Gastroesophageal sphincter (tissue), 3 donors: ENCODE measurements at regions not wholly inside any gene's neighbourhood (a gene's known extent, or its start where the extent isn't known, plus 50 kb on each side); places are given as distances from the start of the nearest gene placed in this dataset.

ENCODE experiments used
- EP300 ChIP-seq: sonication (generic); formaldehyde crosslinking; IDR thresholded peaks from one replicate; pipeline ENCODE4 v1.6.1; 2017; ENCODE audit warnings: antibody characterized with exemption, mild to moderate bottlenecking
- POLR2A ChIP-seq, 2 donors: fragments of 450-650 bp; IDR thresholded peaks; one replicate each; pipeline ENCODE4 v1.6.1; 2017; ENCODE audit warnings: antibody characterized with exemption in 2 of 2, mild to moderate bottlenecking in 2 of 2, moderate library complexity in 1 of 2
- POLR2AphosphoS5 ChIP-seq: sonication (generic); formaldehyde crosslinking; IDR thresholded peaks from one replicate; pipeline ENCODE4 v1.6.1; 2017; ENCODE audit warnings: antibody characterized with exemption
- TF ChIP-seq, protein P1 (sequence below), 4 experiments: fragments of 200-600 bp in 2 of 4; fragments of 450-650 bp in 2 of 4; sonication (generic) in 1 of 4; IDR thresholded peaks; one replicate each; pipeline ENCODE4 v1.5.1; 2017 to 2019; ENCODE audit warnings: antibody characterized with exemption in 4 of 4, mild to moderate bottlenecking in 2 of 4, moderate library complexity in 2 of 4

DNA sequence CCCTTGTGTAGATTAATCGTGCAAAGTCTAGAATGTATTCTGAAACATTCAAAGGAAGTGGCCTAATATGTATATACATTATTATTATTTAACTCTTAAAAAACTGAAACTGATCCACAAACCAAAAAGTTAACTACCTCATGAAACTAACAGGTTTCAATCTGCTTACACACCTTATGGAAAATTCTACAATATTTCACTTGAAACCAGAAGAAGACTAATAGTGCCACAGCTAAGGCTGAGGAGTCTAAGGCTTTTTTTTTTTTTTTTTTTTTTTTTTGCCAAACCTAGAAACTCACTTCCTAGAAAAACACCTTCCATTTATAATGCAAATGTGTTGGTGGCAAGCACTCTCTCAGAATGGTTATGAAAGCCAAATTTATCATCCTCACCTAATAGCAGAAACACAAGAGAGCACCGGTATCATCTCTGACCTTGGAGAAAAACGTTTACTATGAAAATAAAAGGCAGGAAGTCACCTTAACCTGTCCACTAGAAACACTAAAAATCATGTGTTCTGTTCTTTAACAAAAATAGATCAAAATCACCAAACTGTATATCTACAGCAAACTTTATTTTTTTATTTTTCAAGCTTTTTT is 586.1 kb downstream of the FRK start:
- TF ChIP-seq, protein P1, sequence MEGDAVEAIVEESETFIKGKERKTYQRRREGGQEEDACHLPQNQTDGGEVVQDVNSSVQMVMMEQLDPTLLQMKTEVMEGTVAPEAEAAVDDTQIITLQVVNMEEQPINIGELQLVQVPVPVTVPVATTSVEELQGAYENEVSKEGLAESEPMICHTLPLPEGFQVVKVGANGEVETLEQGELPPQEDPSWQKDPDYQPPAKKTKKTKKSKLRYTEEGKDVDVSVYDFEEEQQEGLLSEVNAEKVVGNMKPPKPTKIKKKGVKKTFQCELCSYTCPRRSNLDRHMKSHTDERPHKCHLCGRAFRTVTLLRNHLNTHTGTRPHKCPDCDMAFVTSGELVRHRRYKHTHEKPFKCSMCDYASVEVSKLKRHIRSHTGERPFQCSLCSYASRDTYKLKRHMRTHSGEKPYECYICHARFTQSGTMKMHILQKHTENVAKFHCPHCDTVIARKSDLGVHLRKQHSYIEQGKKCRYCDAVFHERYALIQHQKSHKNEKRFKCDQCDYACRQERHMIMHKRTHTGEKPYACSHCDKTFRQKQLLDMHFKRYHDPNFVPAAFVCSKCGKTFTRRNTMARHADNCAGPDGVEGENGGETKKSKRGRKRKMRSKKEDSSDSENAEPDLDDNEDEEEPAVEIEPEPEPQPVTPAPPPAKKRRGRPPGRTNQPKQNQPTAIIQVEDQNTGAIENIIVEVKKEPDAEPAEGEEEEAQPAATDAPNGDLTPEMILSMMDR (IDR thresholded peaks at IDR 0.05) = no peak
- TF ChIP-seq POLR2A (IDR thresholded peaks at IDR 0.05) = no peak
- TF ChIP-seq POLR2AphosphoS5 = no peak
- TF ChIP-seq EP300 = no peak
